Adrenal gland (tissue), 9 donors: ENCODE measurements at regions not wholly inside any gene's neighbourhood (a gene's known extent, or its start where the extent isn't known, plus 50 kb on each side); places are given as distances from the start of the nearest gene placed in this dataset.

ENCODE experiments used
- DNase-seq, 7 donors: peaks; one replicate each; pipeline ENCODE4 v3.0.0-alpha.2; 2019 to 2020
- H3K27ac ChIP-seq, 5 donors: fragments of 200-600 bp; sonication (generic) in 4 of 5; 1 replicate in 3 of 5; 2 replicates in 2 of 5; pipeline versions ENCODE4 v1.5.1 to v1.8.0; 2016 to 2020; ENCODE audit warnings: mild to moderate bottlenecking in 1 of 5
- H3K27me3 ChIP-seq: fragments of 200-600 bp; 2 replicates; pipeline ENCODE4 v1.8.0; 2021
- H3K36me3 ChIP-seq, 2 donors: fragments of 200-600 bp; replicated peaks in 1 of 2; 1 replicate in 1 of 2; 2 replicates in 1 of 2; pipeline versions ENCODE4 v1.5.1 to v1.8.0; 2018 to 2022
- H3K4me1 ChIP-seq, 2 donors: fragments of 200-600 bp; replicated peaks in 1 of 2; 1 replicate in 1 of 2; 2 replicates in 1 of 2; pipeline versions ENCODE4 v1.5.1 to v1.8.0; 2018 to 2021
- H3K4me3 ChIP-seq, 4 donors: fragments of 200-600 bp; sonication (generic) in 3 of 4; one replicate each; pipeline ENCODE4 v1.5.1; 2016 to 2018
- H3K9me3 ChIP-seq, 3 donors: fragments of 200-600 bp; sonication (generic) in 1 of 3; replicated peaks in 1 of 3; 1 replicate in 2 of 3; 2 replicates in 1 of 3; pipeline versions ENCODE4 v1.5.1 to v1.8.0; 2016 to 2021
- CTCF ChIP-seq, 6 experiments: fragments of 450-650 bp in 4 of 6; fragments of 200-600 bp in 2 of 6; sonication (generic) in 1 of 6; IDR thresholded peaks; 1 replicate in 5 of 6; 2 replicates in 1 of 6; pipeline versions ENCODE4 v1.5.1 to v1.8.0; 2016 to 2021; ENCODE audit warnings: antibody characterized with exemption in 6 of 6, mild to moderate bottlenecking in 2 of 6, moderate library complexity in 1 of 6
- POLR2A ChIP-seq, 2 donors: fragments of 450-650 bp; IDR thresholded peaks; one replicate each; pipeline ENCODE4 v1.6.1; 2017; ENCODE audit warnings: antibody characterized with exemption in 2 of 2, mild to moderate bottlenecking in 2 of 2, moderate library complexity in 1 of 2
- WGBS, 4 donors: extraction: QIAGEN DNeasy Blood & Tissue Kit in 2 of 4; methylation state at CpG; one replicate each; pipeline versions ENCODE4 v1.1.5 to v1.1.7; 2013 to 2017; 5-methylcytosine and 5-hydroxymethylcytosine counted together
- intact Hi-C, 2 donors: fragments of 100-400 bp; cut with DNase I; formaldehyde crosslinking; loops; one replicate each; pipeline versions ENCODE4 v1.14.1 to v1.15.0; 2022 to 2023
- donor health status: healthy with polysubstance abuse.
- donor health status: Bipolar disorder and iron deficiency.
- donor health status: DM: yes; HTN: yes; CAD: no.
- donor health status: DM: no; HTN: no; CAD: no.
- donor health status: DM: no; HTN: no; CAD: no.

GRCh38 chr9:135320331-135320730, 159.3 kb upstream of the PPP1R26 start:
- WGBS, 4 donors, result 87 to 96% (median 88%) methylated on average over 6 of the region's 6 CpGs
- Histone ChIP-seq H3K9me3 (no peaks in the 10 kb centered on the region), H3K27ac (no peak overlapping the region), H3K4me3 (no peak overlapping the region), H3K4me1 (no peaks in the 10 kb centered on the region), H3K36me3 (no peaks in the 10 kb centered on the region), H3K27me3 (no peaks in the 10 kb centered on the region)
- TF ChIP-seq CTCF (IDR thresholded peaks at IDR 0.05) (no peak), POLR2A (IDR thresholded peaks at IDR 0.05) (no peak)
- intact Hi-C loops, result no loop called here
- DNase-seq, result peak in 2 of 7 donors; percentile 1 to 23

GRCh38 chr9:135320943-135321342, 158.6 kb upstream of the PPP1R26 start:
- no peaks in the 10 kb centered on the region for H3K9me3 ChIP-seq
- WGBS, 4 donors, result 56 to 83% (median 75%) methylated on average over 3 to 6 of the region's 6 CpGs
- H3K4me1 ChIP-seq, result no peaks in the 10 kb centered on the region
- H3K27me3 ChIP-seq, result no peaks in the 10 kb centered on the region
- intact Hi-C loops, result no loop called here
- DNase-seq, result peak in 1 of 7 donors; percentile 28
- no peaks in the 10 kb centered on the region for H3K36me3 ChIP-seq
- no peak overlapping the region for H3K4me3 ChIP-seq
- TF ChIP-seq CTCF (IDR thresholded peaks at IDR 0.05), result no peak
- no peak for TF ChIP-seq POLR2A (IDR thresholded peaks at IDR 0.05)
- no peak overlapping the region for H3K27ac ChIP-seq

GRCh38 chr9:135321580-135321979, 158.0 kb upstream of the PPP1R26 start:
- Histone ChIP-seq H3K27ac (no peak overlapping the region), H3K4me3 (no peak overlapping the region), H3K36me3 (no peaks in the 10 kb centered on the region), H3K27me3 (no peaks in the 10 kb centered on the region), H3K4me1 (no peaks in the 10 kb centered on the region), H3K9me3 (no peaks in the 10 kb centered on the region)
- DNase-seq, result peak in 1 of 7 donors; percentile 9
- intact Hi-C loops, result no loop called here
- TF ChIP-seq CTCF (IDR thresholded peaks at IDR 0.05), result no peak
- no peak for TF ChIP-seq POLR2A (IDR thresholded peaks at IDR 0.05)
- 64 to 73% (median 69%) methylated on average over 3 to 4 of the region's 4 CpGs for WGBS, 4 donors

- H3K4me1 ChIP-seq, result no peaks in the 10 kb centered on the region
- TF ChIP-seq POLR2A (IDR thresholded peaks at IDR 0.05) (no peak), CTCF (IDR thresholded peaks at IDR 0.05) (no peak)
- no peaks in the 10 kb centered on the region for H3K27me3 ChIP-seq
- no peaks in the 10 kb centered on the region for H3K9me3 ChIP-seq
- intact Hi-C loops, result no loop called here
- no peak for DNase-seq
- H3K4me3 ChIP-seq, result no peak overlapping the region
- no peaks in the 10 kb centered on the region for H3K36me3 ChIP-seq
- 66 to 72% (median 70%) methylated on average over 5 to 6 of the region's 6 CpGs for WGBS, 4 donors
- no peak overlapping the region for H3K27ac ChIP-seq
Observed at GRCh38 chr9:135324329-135324728, 155.3 kb upstream of the PPP1R26 start.
